Psoas muscle (tissue), 7 donors: ENCODE measurements at regions not wholly inside any gene's neighbourhood (a gene's known extent, or its start where the extent isn't known, plus 50 kb on each side); places are given as distances from the start of the nearest gene placed in this dataset.

Experiments used
- ATAC-seq, 4 donors: fragments of 200-7000 bp; cut with Tn5 transposase; one replicate each; pipeline ENCODE4 v1.9.1; 2020; ENCODE audit warnings: moderate library complexity in 3 of 4, mild to moderate bottlenecking in 2 of 4
- DNase-seq, 2 donors: peaks; one replicate each; pipeline ENCODE4 v3.0.0-alpha.2; 2020
- H3K27ac ChIP-seq: fragments of 200-600 bp; one replicate; pipeline ENCODE4 v1.8.0; 2022
- H3K27me3 ChIP-seq, 3 donors: fragments of 200-600 bp in 1 of 3; one replicate each; pipeline versions ENCODE4 v1.6.1 to v1.8.0; 2013 to 2022; ENCODE audit warnings: low read length in 2 of 3, mild to moderate bottlenecking in 2 of 3, moderate library complexity in 1 of 3; ENCODE audit not compliant: insufficient read depth in 3 of 3
- H3K36me3 ChIP-seq, 2 donors: fragments of 200-600 bp in 1 of 2; one replicate each; pipeline versions ENCODE4 v1.6.1 to v1.8.0; 2013 to 2022; ENCODE audit warnings: low read depth in 1 of 2, mild to moderate bottlenecking in 1 of 2, moderate library complexity in 1 of 2; ENCODE audit not compliant: insufficient read depth in 1 of 2
- H3K4me1 ChIP-seq: fragments of 200-600 bp; one replicate; pipeline ENCODE4 v1.8.0; 2022
- H3K4me3 ChIP-seq: fragments of 200-600 bp; one replicate; pipeline ENCODE4 v1.8.0; 2022; ENCODE audit warnings: mild to moderate bottlenecking
- H3K9me3 ChIP-seq: fragments of 200-600 bp; one replicate; pipeline ENCODE4 v1.8.0; 2022
- CTCF ChIP-seq: fragments of 200-600 bp; IDR thresholded peaks from one replicate; pipeline ENCODE4 v1.8.0; 2022; ENCODE audit warnings: antibody characterized with exemption
- WGBS, 3 donors: extraction: QIAGEN DNeasy Blood & Tissue Kit; methylation state at CpG; one replicate each; pipeline versions ENCODE4 v1.1.6 to v1.1.7; 2013; 5-methylcytosine and 5-hydroxymethylcytosine counted together
- intact Hi-C, 2 donors: fragments of 100-400 bp; cut with DNase I; formaldehyde crosslinking; loops; one replicate each; pipeline versions ENCODE4 v1.11.0 to v1.14.2; 2022
- donor health status: healthy with polysubstance abuse.
- donor health status: DM: no; HTN: no; CAD: no; lungs with moderate emphysema.
- donor health status: Bipolar disorder and iron deficiency.
- donor health status: healthy.
- donor health status: DM: yes; HTN: yes; CAD: no.
- donor health status: DM: no; HTN: no; CAD: no.
- donor health status: DM: yes; HTN: yes; CAD: no.

GRCh38 chr5:26828294-26828693 lies 210.1 kb downstream of the CDH9 start:
- H3K4me3 ChIP-seq: no peak overlapping the region
- intact Hi-C loops: no loop called here
- DNase-seq: no peak
- ATAC-seq: no peak
- WGBS, 3 donors: 55 to 67% (median 64%) methylated on average over 1 of the region's 1 CpG
- no peaks in the 10 kb centered on the region for H3K9me3 ChIP-seq
- no peak overlapping the region for H3K27ac ChIP-seq
- H3K4me1 ChIP-seq: no peaks in the 10 kb centered on the region
- no peak for TF ChIP-seq CTCF
- no peaks in the 10 kb centered on the region for H3K36me3 ChIP-seq
- H3K27me3 ChIP-seq: no peaks in the 10 kb centered on the region

- DNase-seq (no peak), ATAC-seq (no peak)
- 80 to 93% (median 88%) methylated on average over 6 to 7 of the region's 7 CpGs for WGBS, 3 donors
- intact Hi-C loops: no loop called here
- no peak for TF ChIP-seq CTCF
- Histone ChIP-seq H3K4me1 (no peaks in the 10 kb centered on the region), H3K27ac (no peak overlapping the region), H3K27me3 (no peaks in the 10 kb centered on the region), H3K36me3 (no peaks in the 10 kb centered on the region), H3K4me3 (no peak overlapping the region), H3K9me3 (no peaks in the 10 kb centered on the region)
These were observed 225.2 kb downstream of the CDH9 start for GRCh38 chr5:26813235-26813634.

- Histone ChIP-seq H3K27ac (no peak overlapping the region), H3K4me1 (no peaks in the 10 kb centered on the region), H3K36me3 (no peaks in the 10 kb centered on the region), H3K4me3 (no peak overlapping the region), H3K9me3 (no peaks in the 10 kb centered on the region), H3K27me3 (no peaks in the 10 kb centered on the region)
- 90 to 96% (median 95%) methylated on average over 6 of the region's 6 CpGs for WGBS, 3 donors
- intact Hi-C loops: no loop called here
- no peak for TF ChIP-seq CTCF
- ATAC-seq (no peak), DNase-seq (no peak)
These were observed 225.7 kb downstream of the CDH9 start for GRCh38 chr5:26812714-26813113.

- Histone ChIP-seq H3K4me1 (no peaks in the 10 kb centered on the region), H3K4me3 (no peak overlapping the region), H3K9me3 (no peaks in the 10 kb centered on the region), H3K27me3 (no peaks in the 10 kb centered on the region), H3K27ac (no peak overlapping the region), H3K36me3 (no peaks in the 10 kb centered on the region)
- no peak for TF ChIP-seq CTCF
- no peak for DNase-seq
- intact Hi-C loops: no loop called here
- 85 to 90% (median 89%) methylated on average over 16 of the region's 16 CpGs for WGBS, 3 donors
- no peak for ATAC-seq
These were observed 230.9 kb downstream of the CDH9 start for GRCh38 chr5:26807231-26808199.
